ENCODE measurements at regions not wholly inside any gene's neighbourhood (a gene's known extent, or its start where the extent isn't known, plus 50 kb on each side); places are given as distances from the start of the nearest gene placed in this dataset.

DNA sequence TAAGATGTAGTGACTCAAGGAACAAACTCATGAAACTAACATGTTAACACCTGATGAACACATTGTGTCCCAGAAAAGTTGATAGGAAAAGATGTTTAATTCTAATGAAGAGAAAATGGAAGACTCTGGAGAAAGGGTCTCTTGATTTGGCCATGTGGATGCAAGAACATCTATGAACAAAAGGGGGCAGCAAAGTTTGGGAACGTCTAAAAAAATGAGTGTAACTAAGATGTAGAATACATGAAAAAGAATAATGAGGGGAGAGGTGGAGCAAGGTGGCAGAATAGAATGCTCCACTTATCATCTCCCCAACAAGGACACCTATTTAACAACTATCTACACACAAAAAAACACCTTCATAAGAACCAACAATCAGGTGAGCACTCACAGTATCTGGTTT lies 805.1 kb downstream of the TNS3 start (continued):
- peak; percentile 46 to 54 for TF ChIP-seq RAD21 (IDR thresholded peaks at IDR 0.05 in 1 of 2, conservative IDR thresholded peaks at IDR 0.05 in 1 of 2; ENCODE audit: low read depth in 2 of 2, low read length in 2 of 2)

Measured in H1 (cell line).